ENCODE measurements at regions not wholly inside any gene's neighbourhood (a gene's known extent, or its start where the extent isn't known, plus 50 kb on each side); places are given as distances from the start of the nearest gene placed in this dataset.

- no peak for TF ChIP-seq ZHX1 (conservative IDR thresholded peaks at IDR 0.05; ENCODE audit: low read length)
- no peak for TF ChIP-seq POLR2B (IDR thresholded peaks at IDR 0.05; ENCODE audit: low read depth, partially characterized antibody)
- TF ChIP-seq ILF3 (IDR thresholded peaks at IDR 0.05; ENCODE audit: borderline replicate concordance): no peak
- no peak for TF ChIP-seq IFI16 (CRISPR knock-in tag; IDR thresholded peaks at IDR 0.05)
These were observed 593.9 kb downstream of the CD109 start (continued) for GRCh38 chr6:74289884-74290283.

GRCh38 chr6:74287932-74288331 is 591.9 kb downstream of the CD109 start:
- BruUV-seq (replicated peaks): no TSS peak
- no peak for TF ChIP-seq HNRNPH1 (optimal IDR thresholded peaks at IDR 0.05; ENCODE audit: low read depth, low read length)
- no peak for TF ChIP-seq KAT8 (IDR thresholded peaks at IDR 0.05; ENCODE audit: low read depth)
- TF ChIP-seq NEUROD1 (IDR thresholded peaks at IDR 0.05; ENCODE audit: borderline replicate concordance, low read depth, low read length, partially characterized antibody): no peak
- TF ChIP-seq DEAF1 (CRISPR knock-in tag; IDR thresholded peaks at IDR 0.05): no peak
- TF ChIP-seq U2AF2 (optimal IDR thresholded peaks at IDR 0.05; ENCODE audit: low read depth, low read length): no peak
- TF ChIP-seq ZNF146 (CRISPR knock-in tag; IDR thresholded peaks at IDR 0.05; ENCODE audit: unreplicated experiment): no peak
- TF ChIP-seq ZNF431 (CRISPR knock-in tag; IDR thresholded peaks at IDR 0.05): no peak
- no peak for TF ChIP-seq ZBTB34 (CRISPR knock-in tag; IDR thresholded peaks at IDR 0.05)
- TF ChIP-seq NR2C1 (IDR thresholded peaks at IDR 0.05): no peak
- TF ChIP-seq NR2C1 (tag; IDR thresholded peaks at IDR 0.05): no peak
- TF ChIP-seq HLTF (IDR thresholded peaks at IDR 0.05): no peak
- no peak for TF ChIP-seq CBFB (CRISPR knock-in tag; IDR thresholded peaks at IDR 0.05)
- no peak for TF ChIP-seq NFIC (IDR thresholded peaks at IDR 0.05)
- no peak for TF ChIP-seq KLF10 (CRISPR knock-in tag; IDR thresholded peaks at IDR 0.05)
- no peak for TF ChIP-seq ARID1B (IDR thresholded peaks at IDR 0.05)

More at GRCh38 chr6:74287932-74288331, 591.9 kb downstream of the CD109 start:
- no peak overlapping the region for H3K27ac ChIP-seq (ENCODE audit: extremely low read depth, low read depth, low read length)
- H3K27me3 ChIP-seq (ENCODE audit: control insufficient read depth in 2 of 2, insufficient read depth in 2 of 2, low read length in 2 of 2): no peaks in the 10 kb centered on the region
- H3K79me2 ChIP-seq (ENCODE audit: control insufficient read depth, insufficient read depth, low read length): no peaks in the 10 kb centered on the region
- no peak overlapping the region for H2AFZ ChIP-seq (ENCODE audit: low read depth, low read length)
- no peak for FAIRE-seq
- no peaks in the 10 kb centered on the region for H3K36me3 ChIP-seq (ENCODE audit: control insufficient read depth, insufficient read depth, low read length)
- H3K4me2 ChIP-seq (ENCODE audit: insufficient read depth, low read length): no peak overlapping the region
- no peak for DNase-seq (ENCODE audit: extremely low read depth in 1 of 4, low spot score in 3 of 4)
- H3K4me1 ChIP-seq (replicated peaks in 1 of 2; ENCODE audit: control insufficient read depth in 2 of 2, insufficient read depth in 2 of 2, low read length in 2 of 2): no peaks in the 10 kb centered on the region
- no peak overlapping the region for H3K9ac ChIP-seq (ENCODE audit: insufficient read depth in 1 of 2, low read depth in 2 of 2, low read length in 2 of 2)
- no peaks in the 10 kb centered on the region for H3K9me1 ChIP-seq (ENCODE audit: control insufficient read depth, insufficient read depth, low read length)
- intact Hi-C loops (cut with micrococcal nuclease): no loop called here
- in situ Hi-C loops (cut with MboI): no loop called here
- ChIA-PET POLR2A (no interaction called here), CTCF (ENCODE audit: low intra/inter-chr PET ratio) (no interaction called here)
- ATAC-seq: no peak
- no peak overlapping the region for H3K4me3 ChIP-seq
- H4K20me1 ChIP-seq (replicated peaks; ENCODE audit: control insufficient read depth, insufficient read depth, low read length): no peaks in the 10 kb centered on the region
- 0% methylated on average over 3 of the region's 3 CpGs for WGBS (ENCODE audit: insufficient coverage, low coverage, missing lambda C conversion rate)
- 0 out of 2 replicates have a peak, but pooled peaks cover 1% of the 10 kb centered on the region for H3K9me3 ChIP-seq (replicated peaks; ENCODE audit: control insufficient read depth, insufficient read depth, low read depth, low read length)

Data from K562 (cell line).